PC-9 (cell line): ENCODE measurements at regions not wholly inside any gene's neighbourhood (a gene's known extent, or its start where the extent isn't known, plus 50 kb on each side); places are given as distances from the start of the nearest gene placed in this dataset.

Experiments used
- BruUV-seq: library from RNA; stranded (reverse); fragments of 400-500 nt; replicated peaks from 2 replicates; lab custom pipeline; 2021; lab: Mats Ljungman, UMichigan
- CTCF ChIA-PET: fragments of 300-600 bp; sonication (Branson Sonifier 250); formaldehyde crosslinking; loops from one replicate; lab custom pipeline; 2022; ENCODE audit warnings: antibody characterized with exemption; lab: Charles Lee
- POLR2A ChIA-PET: fragments of 300-600 bp; sonication (Branson Sonifier 250); formaldehyde crosslinking; loops from one replicate; lab custom pipeline; 2022; ENCODE audit warnings: antibody characterized with exemption; ENCODE audit not compliant: unreplicated experiment; lab: Charles Lee
- DNase-seq, 2 experiments: peaks; one replicate each; pipeline versions ENCODE4 v3.0.0 to v3.0.0-alpha.2; 2015 to 2022; ENCODE audit warnings: mixed read lengths in 1 of 2
- H2AFZ ChIP-seq: fragments of 200-600 bp; sonication (generic); 2 replicates; pipeline ENCODE4 v1.8.1; 2017; ENCODE audit warnings: antibody characterized with exemption
- H3F3A ChIP-seq: fragments of 200-600 bp; sonication (generic); 2 replicates; pipeline ENCODE4 v1.8.1; 2017; ENCODE audit warnings: antibody characterized with exemption, mild to moderate bottlenecking, low read depth; ENCODE audit not compliant: insufficient read depth
- H3K27ac ChIP-seq: fragments of 200-600 bp; sonication (generic); 2 replicates; pipeline ENCODE4 v1.6.1; 2016; ENCODE audit warnings: mixed run types
- H3K27me3 ChIP-seq: fragments of 200-600 bp; sonication (generic); 2 replicates; pipeline ENCODE4 v1.6.1; 2016; ENCODE audit warnings: low read depth, mixed run types; ENCODE audit not compliant: insufficient read depth
- H3K36me3 ChIP-seq: fragments of 200-600 bp; sonication (generic); 2 replicates; pipeline ENCODE4 v1.6.1; 2016; ENCODE audit warnings: low read depth, mixed run types
- H3K4me1 ChIP-seq: fragments of 200-600 bp; sonication (generic); replicated peaks from 2 replicates; pipeline ENCODE4 v1.6.1; 2016; ENCODE audit warnings: mixed run types; ENCODE audit not compliant: insufficient read depth
- H3K4me2 ChIP-seq: fragments of 200-600 bp; sonication (generic); 2 replicates; pipeline ENCODE4 v1.6.1; 2017; ENCODE audit warnings: mixed run types
- H3K4me3 ChIP-seq: fragments of 200-600 bp; sonication (generic); 2 replicates; pipeline ENCODE4 v1.6.1; 2016; ENCODE audit warnings: mixed run types
- H3K79me2 ChIP-seq: fragments of 200-600 bp; sonication (generic); 2 replicates; pipeline ENCODE4 v1.6.1; 2017; ENCODE audit warnings: low read depth, mixed run types
- H3K9me2 ChIP-seq: fragments of 200-600 bp; sonication (generic); 2 replicates; pipeline ENCODE4 v1.8.1; 2017; ENCODE audit warnings: mild to moderate bottlenecking; ENCODE audit not compliant: insufficient read depth
- H3K9me3 ChIP-seq: fragments of 200-600 bp; sonication (generic); 2 replicates; pipeline ENCODE4 v1.8.1; 2016; ENCODE audit warnings: low read depth; ENCODE audit not compliant: insufficient read depth
- H4K20me1 ChIP-seq: fragments of 200-600 bp; sonication (generic); 2 replicates; pipeline ENCODE4 v1.8.1; 2017; ENCODE audit not compliant: insufficient read depth
- CTCF ChIP-seq: fragments of 200-600 bp; sonication (generic); conservative IDR thresholded peaks from 2 replicates; pipeline ENCODE4 v1.6.1; 2017; ENCODE audit warnings: mixed run types, antibody characterized with exemption, mild to moderate bottlenecking, moderate library complexity
- EZH2 ChIP-seq: fragments of 200-600 bp; sonication (generic); IDR thresholded peaks from 2 replicates; pipeline ENCODE4 v1.8.0; 2017; ENCODE audit warnings: antibody characterized with exemption, low read depth
- intact Hi-C: fragments of 100-400 bp; cut with micrococcal nuclease; formaldehyde crosslinking; loops from one replicate; pipeline ENCODE4 v1.10.0; 2022; ENCODE audit not compliant: unreplicated experiment

DNA sequence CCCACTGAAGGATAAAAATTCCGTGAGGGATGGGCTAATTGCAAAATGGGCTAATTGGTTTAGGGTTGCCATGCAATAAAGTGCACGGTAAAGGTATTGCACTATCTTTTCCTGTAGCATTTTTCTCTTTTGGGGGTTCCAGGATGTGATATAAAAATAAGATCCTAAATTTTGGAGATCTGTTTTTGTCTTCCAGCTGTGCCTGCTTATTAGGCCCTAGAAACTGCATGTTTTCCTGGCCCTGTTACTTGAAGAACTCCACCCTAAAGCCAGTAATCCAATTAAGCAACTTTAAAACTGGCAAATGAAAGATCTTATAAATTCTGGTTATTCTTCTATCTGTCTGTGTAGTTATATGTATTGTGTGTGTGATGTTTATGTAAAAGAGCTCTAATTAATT is 2489.6 kb downstream of the PCDH9 start:
- Histone ChIP-seq H3K9me2 (no peaks in the 10 kb centered on the region), H3K27ac (no peak overlapping the region), H3F3A (no peaks in the 10 kb centered on the region), H3K4me3 (no peak overlapping the region), H4K20me1 (no peaks in the 10 kb centered on the region), H3K9me3 (no peaks in the 10 kb centered on the region; the same call in 1 of the 2 replicates), H3K36me3 (no peaks in the 10 kb centered on the region), H2AFZ (no peak overlapping the region), H3K27me3 (no peaks in the 10 kb centered on the region), H3K79me2 (no peaks in the 10 kb centered on the region), H3K4me2 (no peak overlapping the region), H3K4me1 (no peaks in the 10 kb centered on the region)
- no peak for DNase-seq
- intact Hi-C loops: no loop called here
- ChIA-PET CTCF (no interaction called here), POLR2A (no interaction called here)
- TF ChIP-seq CTCF: no peak
- TF ChIP-seq EZH2: no peak
- BruUV-seq: no TSS peak

DNA sequence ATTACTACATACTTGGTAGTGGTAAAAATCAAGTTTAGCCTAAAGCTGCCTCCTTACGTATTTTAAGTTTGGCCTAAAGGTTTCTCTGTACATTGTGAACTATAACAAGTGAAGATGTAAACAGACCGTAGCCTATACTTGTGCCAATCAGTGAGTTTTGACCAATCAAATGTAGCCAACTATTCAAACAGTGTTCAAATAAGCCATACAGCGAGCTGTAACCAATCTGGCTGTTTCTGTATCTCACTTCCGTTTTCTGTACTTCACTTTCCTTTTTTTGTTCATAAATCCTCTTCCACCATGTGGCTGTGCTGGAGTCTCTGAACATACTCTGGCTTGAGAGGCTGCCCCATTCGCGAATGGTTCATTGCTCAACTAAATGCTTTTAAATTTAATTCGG is 2504.6 kb downstream of the PCDH9 start:
- H3K79me2 ChIP-seq: no peaks in the 10 kb centered on the region
- BruUV-seq: no TSS peak
- no peak overlapping the region for H3K4me2 ChIP-seq
- H3F3A ChIP-seq: peaks cover 10% of the 10 kb centered on the region; the same call in 1 of the 2 replicates
- H3K4me3 ChIP-seq: no peak overlapping the region
- ChIA-PET CTCF (no interaction called here), POLR2A (no interaction called here)
- H3K9me3 ChIP-seq: no peaks in the 10 kb centered on the region
- peaks cover 23% of the 10 kb centered on the region for H3K4me1 ChIP-seq
- H3K9me2 ChIP-seq: no peaks in the 10 kb centered on the region
- no peak for TF ChIP-seq EZH2
- no peak for TF ChIP-seq CTCF
- no peak overlapping the region for H3K27ac ChIP-seq
- H4K20me1 ChIP-seq: no peaks in the 10 kb centered on the region
- H2AFZ ChIP-seq: no peak overlapping the region
- no peak for DNase-seq
- no peaks in the 10 kb centered on the region for H3K36me3 ChIP-seq
- intact Hi-C loops: no loop called here
- H3K27me3 ChIP-seq: no peaks in the 10 kb centered on the region

GRCh38 chr13:64723724-64724123 is 2506.4 kb downstream of the PCDH9 start:
- Histone ChIP-seq H3K79me2 (no peaks in the 10 kb centered on the region), H3K4me3 (no peak overlapping the region), H3F3A (peaks cover 10% of the 10 kb centered on the region; the same call in 1 of the 2 replicates), H4K20me1 (no peaks in the 10 kb centered on the region), H3K9me2 (no peaks in the 10 kb centered on the region), H3K36me3 (no peaks in the 10 kb centered on the region), H3K27me3 (no peaks in the 10 kb centered on the region), H3K4me2 (peak overlapping the region; percentile 18; the same call in 1 of the 2 replicates), H3K27ac (peak overlapping the region; percentile 59), H3K9me3 (no peaks in the 10 kb centered on the region), H3K4me1 (peaks cover 23% of the 10 kb centered on the region), H2AFZ (no peak overlapping the region)
- ChIA-PET CTCF (no interaction called here), POLR2A (interaction anchor here (0.5 to 0.6 kb wide), 3 partner anchors 18 to 35 kb away, joined by 3 to 6 read pairs (median 3); no protein-coding TSS in a partner anchor)
- DNase-seq: peak; percentile 72 to 95
- TF ChIP-seq EZH2 (no peak), CTCF (no peak)
- no TSS peak for BruUV-seq
- intact Hi-C loops: loop anchor here (1.0 to 2.0 kb wide), 3 partner anchors 34 to 251 kb away; no protein-coding TSS in a partner anchor
